ENCODE measurements at regions not wholly inside any gene's neighbourhood (a gene's known extent, or its start where the extent isn't known, plus 50 kb on each side); places are given as distances from the start of the nearest gene placed in this dataset.

GRCh38 chr3:68360492-68360891 lies 571.9 kb downstream of the TAFA4 start:
- TF ChIP-seq CTCF (IDR thresholded peaks at IDR 0.05), result no peak
- no peak for TF ChIP-seq POLR2A (IDR thresholded peaks at IDR 0.05)

Data from Peyer's patch (tissue), 4 donors.